ENCODE measurements at regions not wholly inside any gene's neighbourhood (a gene's known extent, or its start where the extent isn't known, plus 50 kb on each side); places are given as distances from the start of the nearest gene placed in this dataset.

- Histone ChIP-seq H3K4me1 (ENCODE audit: control insufficient read depth, extremely low read depth, insufficient read depth, low read length) (no peaks in the 10 kb centered on the region), H3K27me3 (ENCODE audit: control insufficient read depth, insufficient read depth, low read length) (no peaks in the 10 kb centered on the region), H3K27ac (ENCODE audit: insufficient read depth, low read length) (no peak overlapping the region), H3K4me2 (ENCODE audit: extremely low read depth, insufficient read depth, low read length) (no peak overlapping the region), H2AFZ (ENCODE audit: low read length) (no peak overlapping the region), H3K9ac (ENCODE audit: insufficient read depth, low read length) (no peak overlapping the region), H3K9me3 (ENCODE audit: control insufficient read depth, insufficient read depth, low read depth, low read length) (no peaks in the 10 kb centered on the region), H3K4me3 (replicated peaks in 1 of 4; ENCODE audit: control extremely low read depth in 1 of 4, insufficient read depth in 1 of 4, low read depth in 3 of 4, low read length in 4 of 4) (no peak overlapping the region), H3K79me2 (ENCODE audit: control insufficient read depth, insufficient read depth, low read length) (no peaks in the 10 kb centered on the region), H4K20me1 (ENCODE audit: control insufficient read depth, extremely low read depth, insufficient read depth, low read length) (no peaks in the 10 kb centered on the region), H3K36me3 (ENCODE audit: control insufficient read depth, insufficient read depth, low read length) (no peaks in the 10 kb centered on the region)
- DNase-seq (ENCODE audit: low read depth in 2 of 2): no peak
- TF ChIP-seq CTCF (conservative IDR thresholded peaks at IDR 0.05 in 1 of 2, IDR thresholded peaks at IDR 0.05 in 1 of 2; ENCODE audit: low read depth in 1 of 2, low read length in 2 of 2) (no peak), EZH2 (IDR thresholded peaks at IDR 0.05; ENCODE audit: low read length, missing control alignments) (no peak)
These were observed 276.7 kb upstream of the MEOX2 start for GRCh38 chr7:15963206-15963605.

DNA sequence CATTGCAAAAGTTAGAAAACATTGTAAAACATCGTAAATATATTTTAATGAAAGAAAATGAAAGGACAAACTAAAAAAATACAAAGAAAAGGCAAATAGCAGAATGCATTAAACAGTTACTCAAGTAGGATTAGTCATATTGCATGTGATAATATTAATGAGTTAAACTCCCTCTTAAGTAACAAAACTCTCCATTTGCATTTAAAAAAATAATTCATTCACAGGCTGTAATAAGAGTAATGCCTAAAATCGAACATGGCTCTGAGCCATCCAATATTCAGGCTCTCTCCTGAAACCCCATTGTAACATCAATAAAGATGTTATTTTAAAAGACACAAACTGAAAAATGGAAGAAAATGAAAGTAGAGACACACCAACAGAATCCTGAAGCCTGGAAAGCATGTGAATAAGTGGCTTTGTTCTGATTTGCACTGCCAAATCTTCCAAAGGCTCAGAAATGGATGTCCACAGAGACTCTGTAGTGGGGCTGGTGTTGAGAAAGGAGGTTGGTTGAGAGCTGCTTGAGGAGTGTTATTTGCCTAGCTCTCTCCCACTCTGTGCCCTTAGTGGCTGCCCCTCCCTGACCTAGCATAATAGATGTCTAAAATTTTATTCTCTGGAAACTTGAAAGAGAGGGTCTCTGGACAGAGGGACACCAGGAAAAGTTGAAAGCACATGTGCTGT lies 268.3 kb upstream of the MEOX2 start:
- no peaks in the 10 kb centered on the region for H3K79me2 ChIP-seq (ENCODE audit: control insufficient read depth, insufficient read depth, low read length)
- no peaks in the 10 kb centered on the region for H3K36me3 ChIP-seq (ENCODE audit: control insufficient read depth, insufficient read depth, low read length)
- no peaks in the 10 kb centered on the region for H4K20me1 ChIP-seq (ENCODE audit: control insufficient read depth, extremely low read depth, insufficient read depth, low read length)
- no peak overlapping the region for H3K9ac ChIP-seq (ENCODE audit: insufficient read depth, low read length)
- TF ChIP-seq CTCF (conservative IDR thresholded peaks at IDR 0.05 in 1 of 2, IDR thresholded peaks at IDR 0.05 in 1 of 2; ENCODE audit: low read depth in 1 of 2, low read length in 2 of 2) (no peak), EZH2 (IDR thresholded peaks at IDR 0.05; ENCODE audit: low read length, missing control alignments) (no peak)
- no peak for DNase-seq (ENCODE audit: low read depth in 2 of 2)
- H3K4me2 ChIP-seq (ENCODE audit: extremely low read depth, insufficient read depth, low read length): no peak overlapping the region
- H3K27ac ChIP-seq (ENCODE audit: insufficient read depth, low read length): no peak overlapping the region
- H3K4me3 ChIP-seq (replicated peaks in 1 of 4; ENCODE audit: control extremely low read depth in 1 of 4, insufficient read depth in 1 of 4, low read depth in 3 of 4, low read length in 4 of 4): no peak overlapping the region
- no peaks in the 10 kb centered on the region for H3K9me3 ChIP-seq (ENCODE audit: control insufficient read depth, insufficient read depth, low read depth, low read length)
- H2AFZ ChIP-seq (ENCODE audit: low read length): no peak overlapping the region
- H3K4me1 ChIP-seq (ENCODE audit: control insufficient read depth, extremely low read depth, insufficient read depth, low read length): no peaks in the 10 kb centered on the region
- no peaks in the 10 kb centered on the region for H3K27me3 ChIP-seq (ENCODE audit: control insufficient read depth, insufficient read depth, low read length)

- no peaks in the 10 kb centered on the region for H4K20me1 ChIP-seq (ENCODE audit: control insufficient read depth, extremely low read depth, insufficient read depth, low read length)
- H3K79me2 ChIP-seq (ENCODE audit: control insufficient read depth, insufficient read depth, low read length): no peaks in the 10 kb centered on the region
- no peak overlapping the region for H3K4me3 ChIP-seq (replicated peaks in 1 of 4; ENCODE audit: control extremely low read depth in 1 of 4, insufficient read depth in 1 of 4, low read depth in 3 of 4, low read length in 4 of 4)
- H3K4me1 ChIP-seq (ENCODE audit: control insufficient read depth, extremely low read depth, insufficient read depth, low read length): no peaks in the 10 kb centered on the region
- DNase-seq (ENCODE audit: low read depth in 2 of 2): no peak
- H3K27me3 ChIP-seq (ENCODE audit: control insufficient read depth, insufficient read depth, low read length): no peaks in the 10 kb centered on the region
- H3K9me3 ChIP-seq (ENCODE audit: control insufficient read depth, insufficient read depth, low read depth, low read length): no peaks in the 10 kb centered on the region
- TF ChIP-seq EZH2 (IDR thresholded peaks at IDR 0.05; ENCODE audit: low read length, missing control alignments): no peak
- no peak for TF ChIP-seq CTCF (conservative IDR thresholded peaks at IDR 0.05 in 1 of 2, IDR thresholded peaks at IDR 0.05 in 1 of 2; ENCODE audit: low read depth in 1 of 2, low read length in 2 of 2)
- H3K4me2 ChIP-seq (ENCODE audit: extremely low read depth, insufficient read depth, low read length): no peak overlapping the region
- no peak overlapping the region for H3K27ac ChIP-seq (ENCODE audit: insufficient read depth, low read length)
- no peak overlapping the region for H3K9ac ChIP-seq (ENCODE audit: insufficient read depth, low read length)
- no peak overlapping the region for H2AFZ ChIP-seq (ENCODE audit: low read length)
- no peaks in the 10 kb centered on the region for H3K36me3 ChIP-seq (ENCODE audit: control insufficient read depth, insufficient read depth, low read length)
These were observed 263.8 kb upstream of the MEOX2 start for GRCh38 chr7:15950299-15950698.
